GM19395 (cell line): ENCODE measurements at regions not wholly inside any gene's neighbourhood (a gene's known extent, or its start where the extent isn't known, plus 50 kb on each side); places are given as distances from the start of the nearest gene placed in this dataset.
"Not testable (repeated sequence)": the region's sequence is repeated elsewhere in the genome, so short reads cannot be mapped to it uniquely, and the experiment has no call there.

Experiments used
- ATAC-seq: cut with Tn5 transposase; IDR thresholded peaks from one replicate; pipeline ENCODE4 v1.9.1; 2021; ENCODE audit warnings: mild to moderate bottlenecking, moderate library complexity; ENCODE audit not compliant: unreplicated experiment

- no peak for ATAC-seq
Measured at GRCh38 chr15:79492065-79492464, 59.9 kb downstream of the MINAR1 start.

- no peak for ATAC-seq
Measured at GRCh38 chr15:79494384-79494909, 62.3 kb downstream of the MINAR1 start.

- ATAC-seq: no peak
Measured at GRCh38 chr15:79494963-79495755, 63.0 kb downstream of the MINAR1 start.

- ATAC-seq: no peak
Measured at GRCh38 chr15:79495775-79496174, 63.6 kb downstream of the MINAR1 start.

GRCh38 chr15:79496838-79497237, 64.7 kb downstream of the MINAR1 start:
- ATAC-seq: no peak

- no peak for ATAC-seq
Measured at GRCh38 chr15:79501086-79501485, 69.0 kb downstream of the MINAR1 start.

- ATAC-seq: no peak
Measured at GRCh38 chr15:79505956-79506355, 73.8 kb downstream of the MINAR1 start.

- not testable (repeated sequence) for ATAC-seq
Measured at GRCh38 chr15:79512844-79513243, 80.7 kb downstream of the MINAR1 start.

- ATAC-seq: no peak
Measured at GRCh38 chr15:79513417-79513816, 81.3 kb downstream of the MINAR1 start.

GRCh38 chr15:79513940-79514339, 81.8 kb downstream of the MINAR1 start:
- ATAC-seq: no peak

- no peak for ATAC-seq
Measured at GRCh38 chr15:79515300-79516027, 83.3 kb downstream of the MINAR1 start.

GRCh38 chr15:79516155-79516554, 84.0 kb downstream of the MINAR1 start:
- no peak for ATAC-seq

GRCh38 chr15:79516646-79517045, 84.5 kb downstream of the MINAR1 start:
- ATAC-seq: no peak

- ATAC-seq: no peak
Measured at GRCh38 chr15:79519628-79520027, 87.5 kb downstream of the MINAR1 start.

GRCh38 chr15:79520654-79521053, 88.5 kb downstream of the MINAR1 start:
- no peak for ATAC-seq

GRCh38 chr15:79522656-79523055, 90.5 kb downstream of the MINAR1 start:
- no peak for ATAC-seq

- no peak for ATAC-seq
Measured at GRCh38 chr15:79523266-79523665, 91.1 kb downstream of the MINAR1 start.

- no peak for ATAC-seq
Measured at GRCh38 chr15:79524531-79524930, 92.4 kb downstream of the MINAR1 start.

GRCh38 chr15:79526376-79526775, 94.2 kb downstream of the MINAR1 start:
- no peak for ATAC-seq

GRCh38 chr15:79527821-79528220, 95.7 kb downstream of the MINAR1 start:
- ATAC-seq: no peak

GRCh38 chr15:79529157-79529785, 97.1 kb downstream of the MINAR1 start:
- no peak for ATAC-seq

GRCh38 chr15:79535536-79535935, 103.4 kb downstream of the MINAR1 start:
- no peak for ATAC-seq
